HUES64 (cell line): ENCODE measurements at regions not wholly inside any gene's neighbourhood (a gene's known extent, or its start where the extent isn't known, plus 50 kb on each side); places are given as distances from the start of the nearest gene placed in this dataset.
"Not testable (repeated sequence)": the region's sequence is repeated elsewhere in the genome, so short reads cannot be mapped to it uniquely, and the experiment has no call there.

Experiments
- H3K27ac ChIP-seq: 2 replicates; pipeline ENCODE4 v1.7.0; 2013; ENCODE audit warnings: low read depth, low read length, inconsistent platforms
- H3K27me3 ChIP-seq: 2 replicates; pipeline ENCODE4 v1.6.1; 2013; ENCODE audit warnings: mild to moderate bottlenecking, low read length; ENCODE audit not compliant: insufficient read depth
- H3K36me3 ChIP-seq: 2 replicates; pipeline ENCODE4 v1.6.1; 2013; ENCODE audit warnings: mild to moderate bottlenecking, low read length; ENCODE audit not compliant: insufficient read depth
- H3K4me1 ChIP-seq: 2 replicates; pipeline ENCODE4 v1.6.1; 2013; ENCODE audit warnings: mild to moderate bottlenecking, low read length, moderate library complexity; ENCODE audit not compliant: insufficient read depth
- H3K4me3 ChIP-seq: 2 replicates; pipeline ENCODE4 v1.5.1; 2013; ENCODE audit warnings: mild to moderate bottlenecking, low read length, moderate library complexity
- H3K9ac ChIP-seq: 2 replicates; pipeline ENCODE4 v1.6.1; 2013; ENCODE audit warnings: mild to moderate bottlenecking, low read depth, low read length
- H3K9me3 ChIP-seq: 2 replicates; pipeline ENCODE4 v1.6.1; 2013; ENCODE audit warnings: low read depth, low read length; ENCODE audit not compliant: insufficient read depth
- WGBS: fragments of 150-250, 120-280 bp; methylation state at CpG from one replicate; pipeline ENCODE4 v1.1.7; 2013; ENCODE audit warnings: missing lambda C conversion rate; 5-methylcytosine and 5-hydroxymethylcytosine counted together

DNA sequence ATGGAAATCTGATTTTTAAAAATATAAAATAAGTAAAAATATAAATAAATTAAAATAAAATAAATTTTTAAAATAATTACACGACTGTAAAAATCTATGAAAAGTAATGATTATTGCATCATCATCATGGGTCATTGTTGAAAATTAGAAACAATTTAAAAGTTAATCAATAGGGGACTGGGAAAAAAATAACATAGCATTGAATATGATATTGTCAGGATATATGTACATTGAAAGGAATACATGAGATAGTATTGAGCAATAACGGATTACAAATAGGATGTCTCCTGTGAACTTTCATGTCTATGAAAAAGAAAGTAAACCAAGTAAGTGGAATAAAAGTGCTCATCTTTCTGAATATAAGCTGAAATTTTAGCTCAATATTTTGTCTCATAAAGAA is 566.8 kb upstream of the HTR2C start:
- Histone ChIP-seq H3K4me3 (no peak overlapping the region), H3K36me3 (no peaks in the 10 kb centered on the region), H3K27ac (no peak overlapping the region), H3K4me1 (peaks cover 15% of the 10 kb centered on the region; the same call in 1 of the 2 replicates), H3K27me3 (no peaks in the 10 kb centered on the region), H3K9ac (no peak overlapping the region), H3K9me3 (no peaks in the 10 kb centered on the region)
- WGBS, result 93% methylated on average over 1 of the region's 2 CpGs

- no peaks in the 10 kb centered on the region for H3K9me3 ChIP-seq
- no peak overlapping the region for H3K27ac ChIP-seq
- no peak overlapping the region for H3K4me3 ChIP-seq
- H3K4me1 ChIP-seq, result peaks cover 15% of the 10 kb centered on the region; the same call in 1 of the 2 replicates
- H3K27me3 ChIP-seq, result no peaks in the 10 kb centered on the region
- 85% methylated on average over 6 of the region's 6 CpGs for WGBS
- no peak overlapping the region for H3K9ac ChIP-seq
- no peaks in the 10 kb centered on the region for H3K36me3 ChIP-seq
Measured at GRCh38 chrX:114015966-114016365, 567.9 kb upstream of the HTR2C start.

DNA sequence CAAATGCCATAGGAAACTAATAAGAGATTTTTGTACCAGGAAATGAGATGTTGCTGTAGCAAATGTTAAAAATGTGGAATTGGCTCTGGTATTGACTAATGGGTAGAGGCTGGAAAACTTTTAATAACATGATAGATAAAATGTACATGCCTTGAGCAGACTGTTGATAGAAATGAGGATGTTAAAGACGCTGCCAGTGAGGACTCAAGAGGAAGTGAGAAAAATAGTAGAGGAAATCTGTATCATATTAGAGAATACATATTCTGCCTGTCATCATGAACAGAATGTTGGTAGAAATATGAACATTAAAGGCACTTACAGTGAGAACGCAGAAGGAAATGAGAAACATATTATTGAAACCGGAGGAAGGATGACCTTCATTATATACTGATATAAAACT is 577.2 kb upstream of the HTR2C start:
- Histone ChIP-seq H3K9ac (no peak overlapping the region), H3K27me3 (no peaks in the 10 kb centered on the region), H3K4me1 (no peaks in the 10 kb centered on the region), H3K36me3 (no peaks in the 10 kb centered on the region), H3K4me3 (no peak overlapping the region), H3K9me3 (no peaks in the 10 kb centered on the region), H3K27ac (no peak overlapping the region)
- 100% methylated on average over 3 of the region's 3 CpGs for WGBS

DNA sequence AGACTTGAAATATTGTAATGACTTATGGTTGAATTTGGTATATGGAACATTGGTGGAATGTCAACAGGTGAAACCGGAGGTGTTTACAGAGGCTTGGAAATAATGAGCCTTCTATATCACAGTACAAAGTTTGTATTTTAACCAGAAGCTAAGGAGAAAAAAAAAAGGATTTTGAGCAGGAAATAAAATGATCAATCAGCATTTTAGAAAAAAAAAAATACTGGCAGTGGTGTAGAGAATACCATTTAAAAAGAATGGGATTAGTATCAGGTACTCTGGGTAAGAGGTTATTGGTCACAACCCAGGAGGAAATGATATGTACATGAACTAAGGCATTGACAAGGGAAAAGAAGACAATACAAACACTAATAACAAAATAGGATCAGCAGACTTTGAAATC is 587.1 kb upstream of the HTR2C start:
- Histone ChIP-seq H3K27ac (no peak overlapping the region), H3K9me3 (no peaks in the 10 kb centered on the region), H3K4me3 (no peak overlapping the region), H3K36me3 (no peaks in the 10 kb centered on the region), H3K4me1 (peaks cover 19% of the 10 kb centered on the region), H3K27me3 (no peaks in the 10 kb centered on the region), H3K9ac (no peak overlapping the region)
- 100% methylated on average over 1 of the region's 1 CpG for WGBS

- 34% methylated on average over 8 of the region's 9 CpGs for WGBS
- not testable (repeated sequence) for H3K36me3 ChIP-seq
Measured at GRCh38 chrX:113991720-113992119, 592.2 kb upstream of the HTR2C start.

GRCh38 chrX:113990669-113991068 is 593.2 kb upstream of the HTR2C start:
- peaks cover 35% of the 10 kb centered on the region for H3K4me1 ChIP-seq
- 1% methylated on average over 5 of the region's 5 CpGs for WGBS
- peak overlapping the region; percentile 62 for H3K4me3 ChIP-seq
- H3K27me3 ChIP-seq, H3K9me3 ChIP-seq: not testable (repeated sequence)
- H3K36me3 ChIP-seq, result peaks cover 17% of the 10 kb centered on the region; the same call in 1 of the 2 replicates
- peak overlapping the region; percentile 93 for H3K27ac ChIP-seq
- peak overlapping the region; percentile 75 for H3K9ac ChIP-seq

More at GRCh38 chrX:113991720-113992119, 592.2 kb upstream of the HTR2C start:
- not testable (repeated sequence) for H3K27me3 ChIP-seq, H3K9ac ChIP-seq, H3K9me3 ChIP-seq, H3K27ac ChIP-seq
- Histone ChIP-seq H3K4me1 (peaks cover 35% of the 10 kb centered on the region), H3K4me3 (peak overlapping the region; percentile 62)

DNA sequence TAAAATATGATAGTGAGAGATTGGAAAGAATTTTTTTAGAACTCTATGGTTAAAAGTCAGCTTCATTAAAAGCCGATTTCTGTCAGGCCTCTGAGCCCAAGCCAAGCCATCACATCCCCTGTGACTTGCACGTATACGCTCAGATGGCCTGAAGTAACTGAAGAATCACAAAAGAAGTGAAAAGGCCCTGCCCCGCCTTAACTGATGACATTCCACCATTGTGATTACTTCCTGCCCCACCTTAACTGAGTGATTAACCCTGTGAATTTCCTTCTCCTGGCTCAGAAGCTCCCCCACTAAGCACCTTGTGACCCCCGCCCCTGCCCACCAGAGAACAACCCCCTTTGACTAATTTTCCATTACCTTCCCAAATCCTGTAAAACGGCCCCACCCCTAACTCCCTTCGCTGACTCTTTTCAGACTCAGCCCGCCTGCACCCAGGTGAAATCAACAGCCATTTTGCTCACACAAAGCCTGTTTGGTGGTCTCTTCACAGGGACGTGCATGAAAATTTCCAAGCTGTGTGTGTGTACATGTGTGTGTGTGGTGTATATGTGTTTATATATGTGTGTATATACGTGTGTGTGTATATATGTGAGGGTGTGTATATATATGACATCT is 595.5 kb upstream of the HTR2C start:
- peak overlapping the region; percentile 30; the same call in 1 of the 2 replicates for H3K9ac ChIP-seq
- H3K9me3 ChIP-seq, H3K4me3 ChIP-seq, H3K27me3 ChIP-seq: not testable (repeated sequence)
- H3K27ac ChIP-seq, result peak overlapping the region; percentile 87
- H3K36me3 ChIP-seq, result peaks cover 27% of the 10 kb centered on the region; the same call in 1 of the 2 replicates
- H3K4me1 ChIP-seq, result peaks cover 21% of the 10 kb centered on the region; the same call in 1 of the 2 replicates
- 40% methylated on average over 10 of the region's 10 CpGs for WGBS

- H3K4me3 ChIP-seq, result no peak overlapping the region
- H3K9ac ChIP-seq, result no peak overlapping the region
- H3K36me3 ChIP-seq, result peaks cover 38% of the 10 kb centered on the region
- peaks cover 16% of the 10 kb centered on the region; the same call in 1 of the 2 replicates for H3K4me1 ChIP-seq
- 100% methylated on average over 1 of the region's 1 CpG for WGBS
- no peaks in the 10 kb centered on the region for H3K27me3 ChIP-seq
- no peaks in the 10 kb centered on the region for H3K9me3 ChIP-seq
- H3K27ac ChIP-seq, result no peak overlapping the region
Measured at GRCh38 chrX:113986427-113986826, 597.5 kb upstream of the HTR2C start.

DNA sequence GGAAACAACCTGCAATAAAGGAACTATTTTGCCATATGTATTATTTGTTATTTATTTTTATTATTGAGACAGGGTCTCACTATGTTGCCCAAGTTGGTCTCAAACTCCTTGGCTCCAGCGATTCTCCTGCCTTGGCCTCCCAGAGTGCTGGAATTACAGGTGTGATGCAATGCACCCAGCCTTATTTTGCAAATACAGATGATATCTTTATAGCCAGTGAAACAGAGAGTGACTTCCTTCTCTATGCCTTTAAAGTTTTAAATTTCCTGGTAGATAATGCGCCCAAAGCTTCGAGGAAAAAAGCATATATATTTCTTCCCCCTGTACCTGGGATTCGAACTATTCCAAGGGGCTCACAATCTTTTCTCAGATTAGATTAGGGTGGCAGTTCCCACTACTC is 601.1 kb upstream of the HTR2C start:
- H3K4me3 ChIP-seq, result no peak overlapping the region
- peaks cover 61% of the 10 kb centered on the region for H3K36me3 ChIP-seq
- no peaks in the 10 kb centered on the region for H3K9me3 ChIP-seq
- 92% methylated on average over 4 of the region's 4 CpGs for WGBS
- H3K9ac ChIP-seq, result no peak overlapping the region
- H3K27ac ChIP-seq, result no peak overlapping the region
- H3K4me1 ChIP-seq, result 0 out of 2 replicates have a peak, but pooled peaks cover 3% of the 10 kb centered on the region
- H3K27me3 ChIP-seq, result no peaks in the 10 kb centered on the region

- Histone ChIP-seq H3K9ac (no peak overlapping the region), H3K36me3 (peaks cover 46% of the 10 kb centered on the region), H3K4me3 (no peak overlapping the region), H3K4me1 (peaks cover 10% of the 10 kb centered on the region; the same call in 1 of the 2 replicates), H3K9me3 (no peaks in the 10 kb centered on the region), H3K27me3 (no peaks in the 10 kb centered on the region), H3K27ac (no peak overlapping the region)
- 100% methylated on average over 2 of the region's 2 CpGs for WGBS
Measured at GRCh38 chrX:113980953-113981352, 602.9 kb upstream of the HTR2C start.

DNA sequence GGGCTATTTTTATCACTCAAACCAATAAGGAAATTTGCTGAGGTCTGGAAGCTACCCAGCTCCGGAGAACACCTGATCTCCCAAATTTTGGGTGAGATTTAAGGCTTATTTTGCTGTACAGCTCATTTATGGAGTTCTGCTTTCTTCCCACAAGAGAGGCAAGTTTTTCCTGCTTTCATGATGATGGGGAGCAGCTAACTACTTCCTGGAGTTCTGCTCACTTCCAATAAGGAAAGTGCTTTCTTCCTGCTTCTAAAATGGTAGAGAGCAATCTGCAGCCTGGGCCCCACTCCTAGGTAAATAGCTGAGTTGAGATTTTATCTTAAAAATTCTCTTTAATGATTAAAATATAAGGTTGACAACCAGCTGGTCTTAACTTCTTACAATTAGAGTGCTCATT is 606.0 kb upstream of the HTR2C start:
- H3K9ac ChIP-seq, result no peak overlapping the region
- no peaks in the 10 kb centered on the region for H3K9me3 ChIP-seq
- no peaks in the 10 kb centered on the region for H3K27me3 ChIP-seq
- H3K4me1 ChIP-seq, result peaks cover 10% of the 10 kb centered on the region; the same call in 1 of the 2 replicates
- WGBS, result 100% methylated on average over 1 of the region's 1 CpG
- peaks cover 36% of the 10 kb centered on the region for H3K36me3 ChIP-seq
- H3K4me3 ChIP-seq, result no peak overlapping the region
- H3K27ac ChIP-seq, result no peak overlapping the region
